SJSA1 (cell line): ENCODE measurements at regions not wholly inside any gene's neighbourhood (a gene's known extent, or its start where the extent isn't known, plus 50 kb on each side); places are given as distances from the start of the nearest gene placed in this dataset.

Experiments
- DNase-seq, 2 experiments: peaks; one replicate each; pipeline ENCODE4 v3.0.0-alpha.2; 2015 to 2020; ENCODE audit warnings: low spot score in 2 of 2, low read depth in 1 of 2
- H3K27ac ChIP-seq: fragments of 250-450 bp; sonication (Bioruptor Pico); 2 replicates; pipeline ENCODE4 v1.5.1; 2020; ENCODE audit warnings: mild to moderate bottlenecking, moderate library complexity
- H3K27me3 ChIP-seq: fragments of 250-450 bp; sonication (Bioruptor Pico); replicated peaks from 2 replicates; pipeline ENCODE4 v1.5.1; 2020; ENCODE audit warnings: mild to moderate bottlenecking, moderate library complexity
- H3K36me3 ChIP-seq: fragments of 250-450 bp; sonication (Bioruptor Pico); 2 replicates; pipeline ENCODE4 v1.5.1; 2020; ENCODE audit warnings: mild to moderate bottlenecking
- H3K4me1 ChIP-seq: fragments of 250-450 bp; sonication (Bioruptor Pico); replicated peaks from 2 replicates; pipeline ENCODE4 v1.6.1; 2021; ENCODE audit warnings: mild to moderate bottlenecking
- H3K4me3 ChIP-seq: fragments of 250-450 bp; sonication (Bioruptor Pico); 2 replicates; pipeline ENCODE4 v1.5.1; 2020; ENCODE audit warnings: mild to moderate bottlenecking
- H3K9me3 ChIP-seq: fragments of 250-450 bp; sonication (Bioruptor Pico); replicated peaks from 2 replicates; pipeline ENCODE4 v1.5.1; 2020; ENCODE audit warnings: mild to moderate bottlenecking

DNA sequence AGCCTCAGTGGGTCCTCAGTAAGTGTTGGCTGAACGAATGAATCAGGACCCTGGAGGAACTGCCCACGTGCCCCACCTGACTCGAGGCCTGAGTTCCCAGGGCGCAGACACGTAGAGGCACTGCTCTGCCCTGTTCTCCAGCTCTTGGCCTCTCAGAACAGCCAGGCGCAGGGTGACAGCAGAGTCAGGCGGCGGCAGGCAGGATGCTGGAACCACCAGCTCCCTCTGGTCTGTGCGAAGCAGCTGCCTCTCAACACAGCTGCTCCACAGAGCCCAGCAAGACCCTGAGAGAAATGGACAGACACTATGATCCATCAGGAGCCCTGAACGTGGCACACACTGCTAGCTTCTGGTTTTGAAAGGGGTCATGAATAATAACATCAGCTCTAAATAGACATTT is 53.1 kb upstream of the BCO1 start:
- Histone ChIP-seq H3K4me3 (no peak overlapping the region), H3K4me1 (peaks cover 13% of the 10 kb centered on the region), H3K27me3 (no peaks in the 10 kb centered on the region), H3K27ac (no peak overlapping the region), H3K36me3 (no peaks in the 10 kb centered on the region), H3K9me3 (no peaks in the 10 kb centered on the region)
- DNase-seq, result no peak

GRCh38 chr16:81181013-81181720 is 57.3 kb upstream of the BCO1 start:
- Histone ChIP-seq H3K4me1 (peaks cover 13% of the 10 kb centered on the region), H3K4me3 (no peak overlapping the region), H3K27ac (peak overlapping the region; percentile 54), H3K36me3 (no peaks in the 10 kb centered on the region), H3K27me3 (no peaks in the 10 kb centered on the region), H3K9me3 (no peaks in the 10 kb centered on the region)
- DNase-seq, result peak; percentile 89 to 97

DNA sequence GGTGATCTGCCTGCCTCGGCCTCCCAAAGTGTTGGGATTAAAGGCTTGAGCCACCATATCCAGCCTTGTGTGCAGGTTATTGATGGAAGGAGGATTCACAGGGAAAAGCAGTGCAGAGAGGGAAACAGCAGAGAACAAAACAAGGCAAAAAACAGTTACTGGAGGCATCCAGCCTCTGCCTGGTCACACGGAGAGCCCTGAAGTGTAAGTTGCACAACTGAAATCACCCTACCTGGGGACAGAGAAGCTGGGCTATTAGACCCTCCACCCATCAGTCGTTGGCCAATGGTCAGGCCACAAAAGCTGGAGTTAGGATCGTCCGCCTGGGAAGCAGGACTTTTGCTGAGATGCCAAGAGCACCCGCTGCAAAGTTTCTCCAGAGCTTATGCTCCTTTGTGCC is 57.9 kb upstream of the BCO1 start:
- no peak for DNase-seq
- Histone ChIP-seq H3K36me3 (no peaks in the 10 kb centered on the region), H3K27me3 (no peaks in the 10 kb centered on the region), H3K4me3 (no peak overlapping the region), H3K27ac (no peak overlapping the region), H3K9me3 (no peaks in the 10 kb centered on the region), H3K4me1 (peaks cover 14% of the 10 kb centered on the region)

DNA sequence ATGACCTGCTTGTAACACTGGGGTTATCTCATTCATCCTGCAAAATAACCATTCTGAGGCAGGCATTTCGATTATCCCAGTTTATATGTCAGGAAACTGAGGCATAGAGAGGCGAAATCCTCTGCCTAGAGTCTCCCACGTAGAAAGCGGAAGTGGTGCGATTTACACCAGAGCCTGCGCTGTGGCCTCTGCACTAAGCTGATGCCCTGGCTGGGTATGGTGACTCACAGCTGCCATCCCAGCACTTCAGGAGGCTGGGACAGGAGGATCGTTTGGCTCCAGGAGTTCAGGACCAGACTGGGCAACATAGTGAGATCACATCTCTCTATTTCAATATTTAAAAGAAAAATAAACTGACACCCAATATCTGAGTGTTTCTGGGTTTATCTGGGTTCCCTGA is 59.3 kb upstream of the BCO1 start:
- Histone ChIP-seq H3K4me1 (peaks cover 27% of the 10 kb centered on the region), H3K27me3 (no peaks in the 10 kb centered on the region), H3K27ac (no peak overlapping the region), H3K36me3 (no peaks in the 10 kb centered on the region), H3K4me3 (no peak overlapping the region), H3K9me3 (no peaks in the 10 kb centered on the region)
- DNase-seq, result no peak

DNA sequence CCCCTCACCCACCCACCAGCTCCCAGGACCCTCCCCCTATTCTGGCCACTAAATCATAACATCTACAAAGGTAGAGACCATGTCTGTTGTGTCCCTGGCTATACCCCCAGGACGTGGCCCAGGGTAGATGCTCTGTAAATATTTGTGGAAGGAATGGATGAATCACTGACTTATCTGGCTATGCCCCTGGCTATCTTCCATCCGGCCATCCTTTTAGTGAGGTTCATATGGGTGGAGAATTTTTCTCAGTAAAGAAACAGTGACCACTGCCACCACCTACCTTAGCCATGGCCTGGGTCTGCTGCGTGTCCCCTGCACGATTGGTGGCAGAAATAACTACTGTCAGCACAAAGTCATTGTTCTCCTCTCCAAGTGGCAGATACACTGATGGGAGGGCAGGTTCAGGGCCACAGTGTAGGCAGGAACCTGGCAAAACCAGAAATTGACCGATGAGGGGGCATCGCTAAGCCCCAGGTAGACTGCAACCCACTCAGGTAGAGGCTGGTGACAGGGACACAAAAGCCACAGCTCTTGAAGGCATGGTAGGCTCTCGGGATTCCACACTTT is 63.1 kb upstream of the BCO1 start:
- Histone ChIP-seq H3K9me3 (no peaks in the 10 kb centered on the region), H3K27ac (no peak overlapping the region), H3K4me1 (peaks cover 15% of the 10 kb centered on the region), H3K27me3 (no peaks in the 10 kb centered on the region), H3K36me3 (no peaks in the 10 kb centered on the region), H3K4me3 (no peak overlapping the region)
- peak in 1 of 2 experiments; percentile 21 for DNase-seq

GRCh38 chr16:81174644-81175324 is 63.7 kb upstream of the BCO1 start:
- Histone ChIP-seq H3K9me3 (no peaks in the 10 kb centered on the region), H3K36me3 (no peaks in the 10 kb centered on the region), H3K4me1 (peaks cover 15% of the 10 kb centered on the region), H3K27me3 (no peaks in the 10 kb centered on the region), H3K4me3 (no peak overlapping the region), H3K27ac (no peak overlapping the region)
- peak in 1 of 2 experiments; percentile 13 for DNase-seq

- DNase-seq, result no peak
- no peaks in the 10 kb centered on the region for H3K27me3 ChIP-seq
- H3K9me3 ChIP-seq, result no peaks in the 10 kb centered on the region
- no peak overlapping the region for H3K4me3 ChIP-seq
- H3K4me1 ChIP-seq, result peaks cover 15% of the 10 kb centered on the region
- no peak overlapping the region for H3K27ac ChIP-seq
- no peaks in the 10 kb centered on the region for H3K36me3 ChIP-seq
These were observed 65.5 kb upstream of the BCO1 start for GRCh38 chr16:81172769-81173658.

DNA sequence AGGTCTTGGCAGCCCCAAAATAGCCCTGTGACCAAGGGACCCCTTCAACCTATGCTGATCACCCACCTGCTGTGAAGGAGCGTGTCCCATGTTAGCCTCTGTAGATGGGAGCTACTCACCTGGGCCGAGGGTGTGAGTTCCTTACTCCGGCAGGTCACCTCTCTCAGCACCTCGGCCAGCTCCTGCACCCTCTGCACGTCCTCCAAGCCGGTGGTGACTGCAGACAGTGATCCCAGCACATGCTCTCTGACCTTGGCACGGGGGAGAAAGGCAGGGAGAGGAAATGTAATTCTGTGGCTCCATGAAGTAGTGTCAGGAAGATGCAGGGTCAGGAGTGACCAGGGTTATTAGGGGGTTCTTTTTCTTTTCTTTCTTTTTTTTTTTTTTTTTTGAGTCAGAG is 67.7 kb upstream of the BCO1 start:
- no peaks in the 10 kb centered on the region for H3K27me3 ChIP-seq
- no peak overlapping the region for H3K4me3 ChIP-seq
- H3K4me1 ChIP-seq, result peaks cover 15% of the 10 kb centered on the region
- H3K27ac ChIP-seq, result no peak overlapping the region
- H3K9me3 ChIP-seq, result no peaks in the 10 kb centered on the region
- DNase-seq, result no peak
- H3K36me3 ChIP-seq, result no peaks in the 10 kb centered on the region

DNA sequence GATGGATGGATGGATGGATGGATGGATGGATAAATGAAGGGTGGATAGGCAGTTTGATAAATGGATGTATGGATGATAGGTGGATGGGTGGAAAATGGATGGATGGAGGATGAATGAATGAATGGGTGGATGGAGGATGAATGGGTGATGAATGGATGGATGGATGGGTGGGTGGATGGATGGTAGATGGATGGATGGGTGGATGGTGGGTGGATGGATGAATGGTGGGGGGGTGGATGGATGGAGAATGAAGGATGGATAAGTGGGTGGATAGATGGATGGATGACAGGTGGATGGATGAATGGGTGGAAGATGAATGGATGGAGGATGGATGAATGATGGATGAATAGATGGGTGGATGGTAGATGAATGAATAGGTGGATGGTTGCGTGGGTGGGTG is 70.1 kb upstream of the BCO1 start:
- no peak overlapping the region for H3K4me3 ChIP-seq
- H3K36me3 ChIP-seq, result no peaks in the 10 kb centered on the region
- H3K9me3 ChIP-seq, result no peaks in the 10 kb centered on the region
- no peak overlapping the region for H3K27ac ChIP-seq
- no peaks in the 10 kb centered on the region for H3K27me3 ChIP-seq
- H3K4me1 ChIP-seq, result no peaks in the 10 kb centered on the region
- no peak for DNase-seq

- H3K27ac ChIP-seq, result no peak overlapping the region
These were observed 70.6 kb upstream of the BCO1 start for GRCh38 chr16:81167851-81168250.

DNA sequence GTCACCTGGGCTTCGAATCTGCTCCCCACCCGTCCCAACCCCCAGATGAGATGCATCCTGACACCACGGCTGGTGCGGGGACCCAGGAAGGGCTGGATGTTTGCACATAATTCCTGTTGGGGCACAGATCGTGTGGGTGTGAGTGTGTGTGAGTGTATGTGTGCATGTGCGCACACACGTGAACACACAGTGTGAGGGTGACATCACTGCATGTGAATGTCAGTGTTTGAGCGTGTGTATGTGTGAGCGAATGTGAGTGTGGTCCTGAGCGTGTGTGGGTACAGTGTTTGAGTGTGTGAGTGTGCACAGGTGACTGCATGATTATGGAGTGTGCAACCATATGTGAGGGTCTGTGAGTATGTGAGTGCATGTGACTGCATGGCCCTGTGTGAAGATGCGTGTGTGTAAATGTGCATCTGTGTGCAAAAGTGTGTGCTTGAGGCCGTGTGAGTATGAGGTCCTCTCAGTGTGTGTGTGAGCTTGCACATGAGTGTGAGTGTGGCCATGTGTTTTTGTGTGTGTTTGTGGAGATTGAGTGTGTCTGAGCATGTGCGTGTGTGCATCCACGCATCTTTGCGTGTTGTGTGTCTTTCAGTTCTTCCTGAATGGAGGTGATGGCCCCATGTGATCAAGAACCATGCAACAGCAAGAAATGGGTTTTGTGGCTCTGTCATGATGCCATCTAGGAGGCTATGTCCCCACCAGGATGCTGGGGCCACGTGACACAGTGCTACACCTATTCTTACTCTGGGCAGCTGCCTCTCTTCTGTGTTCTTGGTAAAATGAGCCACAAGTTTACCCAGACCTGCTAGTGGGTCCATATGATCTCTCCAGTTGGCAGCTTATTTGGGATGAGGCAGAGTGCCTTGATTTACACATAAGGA is 70.5 kb upstream of the GCSH start:
- no peak for DNase-seq
- Histone ChIP-seq H3K9me3 (no peaks in the 10 kb centered on the region), H3K36me3 (no peaks in the 10 kb centered on the region), H3K4me3 (no peak overlapping the region), H3K4me1 (no peaks in the 10 kb centered on the region), H3K27ac (no peak overlapping the region), H3K27me3 (no peaks in the 10 kb centered on the region)

More at GRCh38 chr16:81167851-81168250, 70.6 kb upstream of the BCO1 start:
- H3K27me3 ChIP-seq, result no peaks in the 10 kb centered on the region
- no peaks in the 10 kb centered on the region for H3K36me3 ChIP-seq
- no peaks in the 10 kb centered on the region for H3K4me1 ChIP-seq
- no peak overlapping the region for H3K4me3 ChIP-seq
- DNase-seq, result no peak
- no peaks in the 10 kb centered on the region for H3K9me3 ChIP-seq

DNA sequence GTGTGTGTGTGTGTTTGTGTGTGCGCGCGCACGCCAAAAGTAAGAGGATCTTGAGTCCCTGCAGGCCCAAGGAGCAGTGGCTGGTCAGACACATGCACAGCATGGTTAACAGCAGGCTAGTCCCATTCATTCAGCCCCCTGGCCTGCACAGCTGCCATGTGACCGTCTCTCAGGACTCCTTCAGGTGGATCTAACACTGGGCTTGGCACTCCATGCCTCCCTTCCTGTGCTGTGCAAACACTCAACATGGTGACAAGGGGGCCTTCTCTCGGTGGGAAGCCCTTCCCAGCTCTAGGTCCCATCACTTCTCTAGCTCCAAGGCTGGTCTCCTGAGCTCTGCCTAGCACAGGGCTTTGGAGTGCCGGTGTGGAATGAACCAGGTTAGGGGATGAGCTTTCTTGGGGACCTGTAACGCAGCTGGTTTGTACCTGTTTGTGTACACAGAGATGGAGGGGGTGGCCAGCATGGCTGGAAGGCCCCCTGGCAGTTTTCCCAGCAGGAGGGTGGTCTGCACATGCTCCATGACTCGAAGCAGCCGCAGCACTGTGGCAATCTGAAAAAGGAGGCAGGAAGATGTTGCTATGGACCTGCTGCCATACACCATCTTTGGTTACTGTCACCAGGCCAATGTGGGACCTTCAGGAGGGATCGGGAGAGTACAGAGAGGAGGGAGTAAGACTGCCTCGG is 69.4 kb upstream of the GCSH start:
- H3K4me3 ChIP-seq, result no peak overlapping the region
- no peak for DNase-seq
- no peak overlapping the region for H3K27ac ChIP-seq
- no peaks in the 10 kb centered on the region for H3K9me3 ChIP-seq
- no peaks in the 10 kb centered on the region for H3K4me1 ChIP-seq
- H3K27me3 ChIP-seq, result no peaks in the 10 kb centered on the region
- no peaks in the 10 kb centered on the region for H3K36me3 ChIP-seq
